ENCODE measurements at regions not wholly inside any gene's neighbourhood (a gene's known extent, or its start where the extent isn't known, plus 50 kb on each side); places are given as distances from the start of the nearest gene placed in this dataset.
"Not testable (repeated sequence)": the region's sequence is repeated elsewhere in the genome, so short reads cannot be mapped to it uniquely, and the experiment has no call there.

GRCh38 chr1:30160999-30161689 is 562.2 kb downstream of the MATN1 start:
- WGBS (ENCODE audit: missing lambda C conversion rate) = 42% methylated on average over 12 of the region's 12 CpGs
- TF ChIP-seq FOSL2 (IDR thresholded peaks at IDR 0.05) (no peak), FOSL2 (CRISPR knock-in tag; IDR thresholded peaks at IDR 0.05) (no peak), KDM1A (IDR thresholded peaks at IDR 0.05; ENCODE audit: low read depth) (no peak), CTCF (IDR thresholded peaks at IDR 0.05) (no peak), FOSB (CRISPR knock-in tag; IDR thresholded peaks at IDR 0.05) (no peak), CBX8 (IDR thresholded peaks at IDR 0.05) (no peak), RFX5 (IDR thresholded peaks at IDR 0.05) (no peak)
- DNase-seq (ENCODE audit: low read depth in 1 of 2, low spot score in 1 of 2) (no peak), ATAC-seq (no peak), FAIRE-seq (no peak)
- H3K4me1 ChIP-seq = no peaks in the 10 kb centered on the region
- no peak overlapping the region for H3K4me2 ChIP-seq
- no peak overlapping the region for H3K4me3 ChIP-seq
- no peaks in the 10 kb centered on the region for H3K9me3 ChIP-seq
- CTCF ChIA-PET = no interaction called here
- POLR2A ChIA-PET = no interaction called here
- no peak overlapping the region for H3K27ac ChIP-seq

- H3K9me3 ChIP-seq = no peaks in the 10 kb centered on the region
- ATAC-seq (no peak), FAIRE-seq (no peak), DNase-seq (ENCODE audit: low read depth in 1 of 2, low spot score in 1 of 2) (no peak)
- ChIA-PET CTCF (no interaction called here), POLR2A (no interaction called here)
- TF ChIP-seq MAZ (IDR thresholded peaks at IDR 0.05; ENCODE audit: borderline replicate concordance, low read depth, low read length) (no peak), REST (IDR thresholded peaks at IDR 0.05) (no peak), EP300 (IDR thresholded peaks at IDR 0.05) (no peak), HOXB5 (CRISPR knock-in tag; IDR thresholded peaks at IDR 0.05) (no peak), CHD4 (IDR thresholded peaks at IDR 0.05; ENCODE audit: borderline replicate concordance) (no peak), ATOH8 (CRISPR knock-in tag; IDR thresholded peaks at IDR 0.05; ENCODE audit: low read depth) (no peak), TFCP2L1 (CRISPR knock-in tag; IDR thresholded peaks at IDR 0.05) (no peak), ZNF302 (CRISPR knock-in tag; IDR thresholded peaks at IDR 0.05) (no peak), MAFK (IDR thresholded peaks at IDR 0.05; ENCODE audit: partially characterized antibody) (no peak), PBX3 (IDR thresholded peaks at IDR 0.05) (no peak), MYC (IDR thresholded peaks at IDR 0.05; ENCODE audit: borderline replicate concordance, low read length) (no peak), NFE2L2 (conservative IDR thresholded peaks at IDR 0.05; ENCODE audit: low read length) (no peak)
- H3K4me2 ChIP-seq = no peak overlapping the region
- H3K4me3 ChIP-seq = no peak overlapping the region
- WGBS (ENCODE audit: missing lambda C conversion rate) = 3% methylated on average over 3 of the region's 3 CpGs
- no peak overlapping the region for H3K27ac ChIP-seq
- no peaks in the 10 kb centered on the region for H3K4me1 ChIP-seq
Measured at GRCh38 chr1:30159015-30159414, 564.4 kb downstream of the MATN1 start.

GRCh38 chr1:30155698-30156097 is 567.7 kb downstream of the MATN1 start:
- POLR2A ChIA-PET; ATAC-seq; H3K9me3 ChIP-seq; DNase-seq (ENCODE audit: low read depth in 1 of 2, low spot score in 1 of 2); CTCF ChIA-PET; FAIRE-seq; H3K4me1 ChIP-seq; H3K4me3 ChIP-seq; H3K27ac ChIP-seq; H3K4me2 ChIP-seq: not testable (repeated sequence)
- 52% methylated on average over 2 of the region's 2 CpGs for WGBS (ENCODE audit: missing lambda C conversion rate)

GRCh38 chr1:30155253-30155652 is 568.1 kb downstream of the MATN1 start:
- H3K4me3 ChIP-seq; CTCF ChIA-PET; H3K4me1 ChIP-seq; FAIRE-seq; H3K27ac ChIP-seq; ATAC-seq; DNase-seq (ENCODE audit: low read depth in 1 of 2, low spot score in 1 of 2); POLR2A ChIA-PET; H3K4me2 ChIP-seq; H3K9me3 ChIP-seq: not testable (repeated sequence)
- WGBS (ENCODE audit: missing lambda C conversion rate) = 26% methylated on average over 3 of the region's 3 CpGs
